ENCODE measurements at regions not wholly inside any gene's neighbourhood (a gene's known extent, or its start where the extent isn't known, plus 50 kb on each side); places are given as distances from the start of the nearest gene placed in this dataset.

DNA sequence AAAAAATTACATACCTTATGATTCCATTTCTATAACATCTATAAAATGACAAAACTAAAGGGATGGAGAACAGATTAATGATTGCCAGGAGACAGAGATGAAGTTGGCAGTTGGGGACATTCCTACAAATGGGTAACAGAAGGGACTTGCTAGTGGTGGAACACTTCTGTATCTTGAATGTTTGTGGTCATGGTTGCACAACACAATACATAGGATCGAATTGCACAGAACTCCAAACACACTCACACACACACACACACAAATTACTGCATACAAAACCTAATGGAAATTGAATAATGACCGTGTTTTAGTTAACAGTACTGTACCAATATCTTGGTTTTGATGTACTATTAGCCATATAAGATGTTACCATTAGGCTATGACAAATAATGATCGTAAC lies 330.7 kb upstream of the POU5F2 start:
- Histone ChIP-seq H3K14ac (ENCODE audit: insufficient read length) (no peak overlapping the region), H3K56ac (replicated peaks; ENCODE audit: insufficient read length, low read depth, low read length) (no peak overlapping the region), H2AFZ (ENCODE audit: low read length) (no peak overlapping the region), H3K27ac (ENCODE audit: low read depth, low read length) (no peak overlapping the region), H4K5ac (ENCODE audit: insufficient read length, low read depth, low read length) (no peak overlapping the region), H3K18ac (ENCODE audit: extremely low read depth, low read length) (no peak overlapping the region), H2BK15ac (ENCODE audit: low read length) (no peak overlapping the region), H3K4ac (replicated peaks; ENCODE audit: insufficient read length, low read depth, low read length) (no peak overlapping the region), H2BK5ac (ENCODE audit: low read depth, low read length) (no peak overlapping the region), H2BK12ac (ENCODE audit: low read depth, low read length) (no peak overlapping the region), H3K79me2 (ENCODE audit: control insufficient read depth in 1 of 2, insufficient read depth in 2 of 2, low read length in 2 of 2) (no peaks in the 10 kb centered on the region), H3K9ac (replicated peaks in 1 of 4; ENCODE audit: extremely low read depth in 1 of 4, low read depth in 3 of 4, low read length in 3 of 4) (no peak overlapping the region), H2BK120ac (replicated peaks; ENCODE audit: low read depth, low read length) (no peak overlapping the region), H2AK5ac (ENCODE audit: low read depth, low read length) (no peak overlapping the region), H3K4me3 (ENCODE audit: extremely low read depth in 1 of 4, insufficient read depth in 2 of 4, low read depth in 3 of 4, low read length in 4 of 4) (no peak overlapping the region), H3K23ac (ENCODE audit: insufficient read length) (no peak overlapping the region), H4K91ac (replicated peaks; ENCODE audit: insufficient read length, low read length) (no peak overlapping the region), H3K9me3 (ENCODE audit: insufficient read depth in 2 of 2, low read depth in 1 of 2, low read length in 1 of 2) (no peaks in the 10 kb centered on the region), H3K4me2 (ENCODE audit: insufficient read depth in 1 of 2, low read depth in 2 of 2, low read length in 2 of 2) (no peak overlapping the region), H3K27me3 (replicated peaks in 1 of 4; ENCODE audit: control insufficient read depth in 3 of 4, extremely low read depth in 1 of 4, insufficient read depth in 3 of 4, low read length in 3 of 4) (no peaks in the 10 kb centered on the region), H4K20me1 (replicated peaks in 1 of 2; ENCODE audit: control insufficient read depth in 1 of 2, insufficient read depth in 2 of 2, low read length in 2 of 2) (peaks cover 0 to 1% of the 10 kb centered on the region in 2 experiments), H3K79me1 (ENCODE audit: low read depth, low read length) (no peaks in the 10 kb centered on the region), H3K36me3 (ENCODE audit: control insufficient read depth in 2 of 4, insufficient read depth in 4 of 4, low read length in 3 of 4) (peaks cover 0 to 5% (median under 1%) of the 10 kb centered on the region in 4 experiments; a peak in 2 of 8 replicates), H4K8ac (ENCODE audit: extremely low read depth, insufficient read depth, low read length) (no peak overlapping the region), H3K4me1 (replicated peaks in 1 of 4; ENCODE audit: control insufficient read depth in 3 of 4, insufficient read depth in 4 of 4, low read length in 3 of 4) (no peaks in the 10 kb centered on the region), H3K23me2 (ENCODE audit: low read depth, low read length) (no peaks in the 10 kb centered on the region), H2BK20ac (ENCODE audit: low read length) (no peak overlapping the region)
- DNase-seq (ENCODE audit: low read depth in 1 of 2, low spot score in 2 of 2) (no peak), FAIRE-seq (peak; percentile 13)
- POLR2A ChIA-PET (ENCODE audit: partially characterized antibody), result no interaction called here
- CTCF ChIA-PET (ENCODE audit: partially characterized antibody), result no interaction called here
- WGBS, 2 experiments (ENCODE audit: extremely low coverage in 1 of 2, insufficient coverage in 1 of 2, insufficient read length in 1 of 2, insufficient replicate concordance in 2 of 2, low coverage in 1 of 2, low lambda C conversion rate in 2 of 2, missing lambda C conversion rate in 1 of 2), result 89% methylated on average over 3 of the region's 3 CpGs; no CpG with 5 or more reads in 1 of the 2 experiments
- TF ChIP-seq ASH2L (IDR thresholded peaks at IDR 0.05; ENCODE audit: low read length) (no peak), BACH1 (IDR thresholded peaks at IDR 0.05; ENCODE audit: low read length) (no peak)

All from H1 (cell line).